OCI-LY3 (cell line): ENCODE measurements at regions not wholly inside any gene's neighbourhood (a gene's known extent, or its start where the extent isn't known, plus 50 kb on each side); places are given as distances from the start of the nearest gene placed in this dataset.

Experiments
- H2AFZ ChIP-seq: fragments of 200-600, 300-600 bp; shearing (Covaris generic); 2 replicates; pipeline ENCODE4 v1.6.0; 2014; ENCODE audit warnings: antibody characterized with exemption, low read depth, low read length
- H3K27ac ChIP-seq: fragments of 200-600, 300-600 bp; sonication (generic); 2 replicates; pipeline ENCODE4 v1.5.1; 2014; ENCODE audit warnings: mild to moderate bottlenecking, low read length, moderate library complexity, mixed read lengths
- H3K27me3 ChIP-seq: fragments of 200-600, 300-600 bp; sonication (generic); 2 replicates; pipeline ENCODE4 v1.6.1; 2014; ENCODE audit warnings: low read depth, low read length, mixed read lengths
- H3K36me3 ChIP-seq: fragments of 200-600, 300-600 bp; sonication (generic); replicated peaks from 2 replicates; pipeline ENCODE3; 2014; ENCODE audit warnings: low read depth, low read length, mixed read lengths
- H3K4me1 ChIP-seq: fragments of 300-600, 200-600 bp; sonication (generic); 2 replicates; pipeline ENCODE4 v1.6.1; 2014; ENCODE audit warnings: low read length, mixed read lengths
- H3K4me2 ChIP-seq: fragments of 200-600, 300-600 bp; sonication (generic); 2 replicates; pipeline ENCODE4 v1.6.1; 2014; ENCODE audit warnings: low read length, mixed read lengths
- H3K4me3 ChIP-seq: fragments of 300-600, 200-600 bp; sonication (generic); 2 replicates; pipeline ENCODE4 v1.5.1; 2014; ENCODE audit warnings: antibody characterized with exemption, mild to moderate bottlenecking, low read length, moderate library complexity
- H3K79me2 ChIP-seq: fragments of 300-600, 200-600 bp; shearing (Covaris generic); 2 replicates; pipeline ENCODE4 v1.6.1; 2014; ENCODE audit warnings: mild to moderate bottlenecking, low read length, mixed read lengths
- H3K9ac ChIP-seq: fragments of 300-600, 200-600 bp; shearing (Covaris generic); 2 replicates; pipeline ENCODE4 v1.6.0; 2014; ENCODE audit warnings: mild to moderate bottlenecking, low read length, moderate library complexity
- H3K9me3 ChIP-seq: fragments of 200-600, 300-600 bp; shearing (Covaris generic); 2 replicates; pipeline ENCODE4 v1.6.1; 2014; ENCODE audit warnings: low read length, mixed read lengths; ENCODE audit not compliant: insufficient read depth
- H4K20me1 ChIP-seq: fragments of 200-600, 300-600 bp; sonication (generic); 2 replicates; pipeline ENCODE4 v1.6.1; 2016; ENCODE audit warnings: low read length, mixed read lengths; ENCODE audit not compliant: insufficient read depth
- CTCF ChIP-seq: fragments of 200-600, 300-600 bp; sonication (generic); IDR thresholded peaks from 2 replicates; pipeline ENCODE4 v1.5.1; 2014; ENCODE audit warnings: antibody characterized with exemption, low read length, low read depth
- EZH2phosphoT487 ChIP-seq: fragments of 200-600 bp; shearing (Covaris generic); IDR thresholded peaks from 2 replicates; pipeline ENCODE4 v1.6.1; 2018; ENCODE audit warnings: antibody characterized with exemption, mixed run types, low read depth

DNA sequence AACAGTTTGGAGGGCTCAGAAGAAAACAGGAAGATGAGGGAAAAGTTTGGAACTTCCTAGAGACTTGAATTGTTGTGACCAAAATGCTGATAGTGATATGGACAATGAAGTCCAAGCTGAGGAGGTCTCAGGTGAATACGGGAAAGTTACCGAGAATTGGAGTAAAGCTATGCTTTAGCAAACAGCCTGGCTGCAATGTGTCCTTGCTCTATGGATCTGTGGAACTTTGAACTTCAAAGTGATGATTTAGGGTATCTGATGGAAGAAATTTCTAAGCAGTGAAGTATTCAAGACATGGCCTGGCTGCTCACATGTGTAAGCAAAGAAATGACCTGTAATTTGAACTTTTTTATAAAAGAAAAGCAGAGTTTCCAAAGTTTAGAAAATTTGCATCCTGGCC lies 240.2 kb upstream of the KLF14 start:
- Histone ChIP-seq H3K79me2 (peaks cover 8% of the 10 kb centered on the region), H3K9ac (no peak overlapping the region), H2AFZ (no peak overlapping the region), H3K4me2 (no peak overlapping the region), H3K27me3 (no peaks in the 10 kb centered on the region), H3K4me1 (peaks cover 31% of the 10 kb centered on the region), H3K4me3 (no peak overlapping the region), H3K36me3 (peaks cover 12% of the 10 kb centered on the region), H4K20me1 (no peaks in the 10 kb centered on the region), H3K27ac (no peak overlapping the region), H3K9me3 (peaks cover 4% of the 10 kb centered on the region; the same call in 1 of the 2 replicates)
- TF ChIP-seq CTCF (no peak), EZH2phosphoT487 (no peak)

DNA sequence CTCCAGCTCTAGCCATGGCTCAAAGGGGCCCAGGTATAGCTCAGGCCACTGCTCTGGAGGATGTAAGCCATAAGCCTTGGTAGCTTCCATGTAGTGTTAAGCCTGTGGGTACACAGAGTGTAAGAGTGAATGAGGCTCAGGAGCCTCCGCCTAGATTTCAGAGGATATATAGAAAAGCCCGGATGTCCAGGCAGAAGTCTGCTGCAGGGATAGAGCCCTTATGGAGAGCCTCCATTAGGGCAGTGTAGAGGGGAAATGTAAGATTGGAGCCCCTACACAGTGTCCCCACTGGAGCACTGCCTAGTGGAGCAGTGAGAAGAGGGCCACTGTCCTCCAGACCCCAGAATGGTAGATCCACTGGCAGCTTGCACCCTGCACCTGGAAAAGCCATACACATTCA lies 240.8 kb upstream of the KLF14 start:
- Histone ChIP-seq H3K9me3 (peaks cover 4% of the 10 kb centered on the region; the same call in 1 of the 2 replicates), H4K20me1 (no peaks in the 10 kb centered on the region), H3K4me1 (peaks cover 29% of the 10 kb centered on the region), H3K27me3 (no peaks in the 10 kb centered on the region), H3K4me2 (no peak overlapping the region), H3K79me2 (peaks cover 7% of the 10 kb centered on the region; the same call in 1 of the 2 replicates), H3K27ac (no peak overlapping the region), H3K4me3 (no peak overlapping the region), H3K9ac (no peak overlapping the region), H2AFZ (no peak overlapping the region), H3K36me3 (peaks cover 12% of the 10 kb centered on the region)
- TF ChIP-seq CTCF (no peak), EZH2phosphoT487 (no peak)

GRCh38 chr7:130975731-130976130 lies 241.7 kb upstream of the KLF14 start:
- H4K20me1 ChIP-seq: no peaks in the 10 kb centered on the region

GRCh38 chr7:130982160-130982638 lies 248.2 kb upstream of the KLF14 start:
- Histone ChIP-seq H3K36me3 (no peaks in the 10 kb centered on the region), H3K9me3 (no peaks in the 10 kb centered on the region), H4K20me1 (peaks cover 2% of the 10 kb centered on the region; the same call in 1 of the 2 replicates), H3K27ac (no peak overlapping the region), H3K9ac (no peak overlapping the region), H3K4me1 (peaks cover 24% of the 10 kb centered on the region), H3K79me2 (no peaks in the 10 kb centered on the region), H3K4me3 (no peak overlapping the region), H3K27me3 (no peaks in the 10 kb centered on the region), H2AFZ (no peak overlapping the region), H3K4me2 (peak overlapping the region; percentile 59)
- TF ChIP-seq CTCF: peak; percentile 87
- no peak for TF ChIP-seq EZH2phosphoT487

More at GRCh38 chr7:130975731-130976130, 241.7 kb upstream of the KLF14 start:
- Histone ChIP-seq H3K4me2 (no peak overlapping the region), H3K36me3 (peaks cover 12% of the 10 kb centered on the region), H3K9ac (no peak overlapping the region), H3K27ac (no peak overlapping the region), H3K9me3 (peaks cover 4% of the 10 kb centered on the region; the same call in 1 of the 2 replicates), H3K4me3 (no peak overlapping the region), H3K27me3 (no peaks in the 10 kb centered on the region), H3K4me1 (peaks cover 20% of the 10 kb centered on the region), H3K79me2 (no peaks in the 10 kb centered on the region), H2AFZ (no peak overlapping the region)
- no peak for TF ChIP-seq EZH2phosphoT487
- no peak for TF ChIP-seq CTCF
